HepG2 (cell line): ENCODE measurements at regions not wholly inside any gene's neighbourhood (a gene's known extent, or its start where the extent isn't known, plus 50 kb on each side); places are given as distances from the start of the nearest gene placed in this dataset.

Source experiments
- ATAC-seq: fragments of 200-7000 bp; cut with Tn5 transposase; 3 replicates; pipeline ENCODE4 v1.9.1; 2020; ENCODE audit warnings: mild to moderate bottlenecking, moderate library complexity
- BruUV-seq: library from RNA; stranded (reverse); fragments of 400-500 nt; replicated peaks from 2 replicates; lab custom pipeline; 2021; lab: Mats Ljungman, UMichigan
- CTCF ChIA-PET: fragments of 300-600 bp; formaldehyde crosslinking; extraction: SDS; loops from one replicate; lab custom pipeline; 2021; ENCODE audit warnings: low total read pairs, inconsistent platforms, low intra/inter-chr PET ratio; lab: Yijun Ruan, JAX
- POLR2A ChIA-PET: fragments of 350-600 bp; sonication (Branson Sonifier 250); formaldehyde crosslinking; loops from one replicate; lab custom pipeline; 2020; ENCODE audit warnings: antibody characterized with exemption, inconsistent platforms; lab: Yijun Ruan, JAX
- DNase-seq: peaks from one replicate; pipeline ENCODE4 v3.0.0-alpha.2; 2015; ENCODE audit warnings: low spot score
- FAIRE-seq: peaks from 3 replicates; lab custom pipeline; 2011; peaks lifted over from hg19 to GRCh38; lab: Jason Lieb, UNC
- H2AFZ ChIP-seq: one replicate; pipeline ENCODE4 v1.6.1; 2011; ENCODE audit warnings: low read length, inconsistent platforms
- H3K27ac ChIP-seq: fragments of 300-600 bp; 3 replicates; pipeline ENCODE4 v1.8.0; 2011; ENCODE audit warnings: mixed run types, mild to moderate bottlenecking, mixed read lengths, low read length, inconsistent platforms; ENCODE audit not compliant: insufficient read depth; ENCODE audit errors: extremely low read length
- H3K27me3 ChIP-seq, 2 experiments: fragments of 200-600 bp in 1 of 2; 2 replicates in 1 of 2; 3 replicates in 1 of 2; pipeline versions ENCODE4 v1.6.0 to v1.8.0; 2011; ENCODE audit warnings: low read length in 2 of 2, mild to moderate bottlenecking in 2 of 2, moderate library complexity in 2 of 2, inconsistent platforms in 1 of 2; ENCODE audit not compliant: insufficient read depth in 2 of 2, control insufficient read depth in 1 of 2
- H3K36me3 ChIP-seq, 2 experiments: fragments of 200-600 bp in 1 of 2; replicated peaks in 1 of 2; 2 replicates in 1 of 2; 3 replicates in 1 of 2; pipeline versions ENCODE4 v1.5.1 to v1.8.0; 2011; ENCODE audit warnings: low read length in 2 of 2, inconsistent platforms in 1 of 2; ENCODE audit not compliant: insufficient read depth in 2 of 2, control insufficient read depth in 1 of 2
- H3K4me1 ChIP-seq: 2 replicates; pipeline ENCODE4 v1.5.1; 2012; ENCODE audit warnings: low read length, inconsistent platforms; ENCODE audit not compliant: insufficient read depth
- H3K4me2 ChIP-seq: 2 replicates; pipeline ENCODE4 v1.6.0; 2011; ENCODE audit warnings: low read depth, low read length, inconsistent platforms
- H3K4me3 ChIP-seq, 3 experiments: fragments of 200-600 bp in 1 of 3; sonication (generic), shearing (Covaris generic) in 1 of 3; replicated peaks in 1 of 3; 2 replicates each; pipeline ENCODE4 v1.5.1; 2011 to 2016; ENCODE audit warnings: low read length in 3 of 3, inconsistent platforms in 2 of 3, low read depth in 2 of 3, mild to moderate bottlenecking in 2 of 3, control low read depth in 1 of 3, mixed read lengths in 1 of 3; ENCODE audit not compliant: insufficient read depth in 1 of 3
- H3K79me2 ChIP-seq: one replicate; pipeline ENCODE4 v1.6.1; 2011; ENCODE audit warnings: low read length, inconsistent platforms; ENCODE audit not compliant: insufficient read depth
- H3K9ac ChIP-seq: 2 replicates; pipeline ENCODE4 v1.6.0; 2011; ENCODE audit warnings: mild to moderate bottlenecking, low read depth, low read length, inconsistent platforms; ENCODE audit not compliant: insufficient read depth
- H3K9me3 ChIP-seq: 2 replicates; pipeline ENCODE4 v1.5.1; 2012; ENCODE audit warnings: mild to moderate bottlenecking, low read length
- H4K20me1 ChIP-seq: 2 replicates; pipeline ENCODE4 v1.6.0; 2011; ENCODE audit warnings: inconsistent platforms, mild to moderate bottlenecking, low read length, moderate library complexity; ENCODE audit not compliant: insufficient read depth
- ARNT2 ChIP-seq: sonication (generic); formaldehyde crosslinking; IDR thresholded peaks from 2 replicates; pipeline ENCODE4 v1.8.0; 2022; ENCODE audit warnings: mild to moderate bottlenecking, low read depth, missing genetic modification reagents, moderate library complexity
- GATA4 ChIP-seq: sonication (generic); IDR thresholded peaks from 2 replicates; pipeline ENCODE4 v1.6.1; 2016; ENCODE audit warnings: antibody characterized with exemption, low read depth, borderline replicate concordance
- GMEB1 ChIP-seq: sonication (generic); formaldehyde crosslinking; IDR thresholded peaks from 2 replicates; pipeline ENCODE4 v1.5.1; 2020; ENCODE audit warnings: missing genetic modification reagents, mild to moderate bottlenecking, borderline replicate concordance
- PHB2 ChIP-seq: fragments of 450-650 bp; IDR thresholded peaks from 2 replicates; pipeline ENCODE4 v1.6.1; 2018; ENCODE audit not compliant: partially characterized antibody
- SMARCE1 ChIP-seq: fragments of 450-650 bp; IDR thresholded peaks from 2 replicates; pipeline ENCODE4 v1.6.1; 2017; ENCODE audit warnings: borderline replicate concordance
- SNAPC2 ChIP-seq: sonication (generic); formaldehyde crosslinking; IDR thresholded peaks from 2 replicates; pipeline ENCODE4 v1.8.1; 2022; ENCODE audit warnings: mild to moderate bottlenecking, missing genetic modification reagents
- SOX5 ChIP-seq: IDR thresholded peaks from 2 replicates; pipeline ENCODE4 v1.6.1; 2016; ENCODE audit warnings: borderline replicate concordance
- TFDP1 ChIP-seq: IDR thresholded peaks from 2 replicates; pipeline ENCODE4 v1.6.1; 2016; ENCODE audit warnings: missing compliant biosample characterization, missing genetic modification reagents, borderline replicate concordance
- U2AF1 ChIP-seq: fragments of 200-400 bp; formaldehyde crosslinking; optimal IDR thresholded peaks from 2 replicates; pipeline ENCODE3; 2017; ENCODE audit warnings: mild to moderate bottlenecking, low read depth, low read length
- ZNF256 ChIP-seq: sonication (generic); formaldehyde crosslinking; conservative IDR thresholded peaks from 2 replicates; pipeline ENCODE4 v1.4.0; 2020; ENCODE audit warnings: missing genetic modification reagents
- ZNF260 ChIP-seq: sonication (generic); formaldehyde crosslinking; IDR thresholded peaks from 2 replicates; pipeline ENCODE4 v1.4.0; 2020; ENCODE audit warnings: missing genetic modification reagents, low read depth, mild to moderate bottlenecking, borderline replicate concordance
- ZNF34 ChIP-seq: sonication (generic); formaldehyde crosslinking; IDR thresholded peaks from 2 replicates; pipeline ENCODE4 v1.4.0; 2020; ENCODE audit warnings: mild to moderate bottlenecking, missing genetic modification reagents, borderline replicate concordance
- ZNF652 ChIP-seq: IDR thresholded peaks from 2 replicates; pipeline ENCODE4 v1.6.1; 2016; ENCODE audit warnings: low read depth, borderline replicate concordance
- ZNF781 ChIP-seq: sonication (generic); formaldehyde crosslinking; IDR thresholded peaks from 2 replicates; pipeline ENCODE4 v1.5.1; 2020; ENCODE audit warnings: borderline replicate concordance, mild to moderate bottlenecking, missing genetic modification reagents; ENCODE audit errors: not compliant biosample characterization
- WGBS: methylation state at CpG from one replicate; pipeline ENCODE4 v1.1.6; 2017; ENCODE audit warnings: low lambda C conversion rate; 5-methylcytosine and 5-hydroxymethylcytosine counted together
- in situ Hi-C: cut with HindIII; loops from 2 replicates; pipeline ENCODE4 v1.10.0; 2017; ENCODE audit warnings: low pct_unique_long_range_greater_than_20kb; ENCODE audit not compliant: extremely low pct_ligation_motif_present
- intact Hi-C: fragments of 100-400 bp; cut with micrococcal nuclease; formaldehyde crosslinking; loops from one replicate; pipeline ENCODE4 v1.10.0; 2022; ENCODE audit not compliant: unreplicated experiment
- TF ChIP-seq, protein P1 (sequence below): sonication (generic); formaldehyde crosslinking; conservative IDR thresholded peaks from 2 replicates; pipeline ENCODE4 v1.8.0; 2022; ENCODE audit warnings: missing genetic modification reagents
- TF ChIP-seq, protein P2 (sequence below): sonication (generic); formaldehyde crosslinking; IDR thresholded peaks from 2 replicates; pipeline ENCODE4 v1.5.0; 2020; ENCODE audit warnings: missing genetic modification reagents

- TF ChIP-seq, protein P1, sequence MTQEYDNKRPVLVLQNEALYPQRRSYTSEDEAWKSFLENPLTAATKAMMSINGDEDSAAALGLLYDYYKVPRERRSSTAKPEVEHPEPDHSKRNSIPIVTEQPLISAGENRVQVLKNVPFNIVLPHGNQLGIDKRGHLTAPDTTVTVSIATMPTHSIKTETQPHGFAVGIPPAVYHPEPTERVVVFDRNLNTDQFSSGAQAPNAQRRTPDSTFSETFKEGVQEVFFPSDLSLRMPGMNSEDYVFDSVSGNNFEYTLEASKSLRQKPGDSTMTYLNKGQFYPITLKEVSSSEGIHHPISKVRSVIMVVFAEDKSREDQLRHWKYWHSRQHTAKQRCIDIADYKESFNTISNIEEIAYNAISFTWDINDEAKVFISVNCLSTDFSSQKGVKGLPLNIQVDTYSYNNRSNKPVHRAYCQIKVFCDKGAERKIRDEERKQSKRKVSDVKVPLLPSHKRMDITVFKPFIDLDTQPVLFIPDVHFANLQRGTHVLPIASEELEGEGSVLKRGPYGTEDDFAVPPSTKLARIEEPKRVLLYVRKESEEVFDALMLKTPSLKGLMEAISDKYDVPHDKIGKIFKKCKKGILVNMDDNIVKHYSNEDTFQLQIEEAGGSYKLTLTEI = no peak
- TF ChIP-seq SMARCE1 (no peak), SOX5 (no peak), ZNF256 (no peak), GATA4 (no peak), SNAPC2 (CRISPR knock-in tag) (no peak), GMEB1 (CRISPR knock-in tag) (no peak), PHB2 (no peak), U2AF1 (no peak), ZNF781 (CRISPR knock-in tag) (no peak)
- TF ChIP-seq, all 625 proteins: peak for 0
These were observed 228.3 kb upstream of the WSB1 start (continued) for GRCh38 chr17:27065588-27065987.

GRCh38 chr17:27066315-27066714 lies 227.6 kb upstream of the WSB1 start:
- WGBS = 2% methylated on average over 2 of the region's 2 CpGs
- BruUV-seq = no TSS peak
- no peak for FAIRE-seq

More at GRCh38 chr17:27066315-27066714, 227.6 kb upstream of the WSB1 start:
- CTCF ChIA-PET = no interaction called here
- no peak overlapping the region for H3K4me3 ChIP-seq
- no peak overlapping the region for H3K27ac ChIP-seq
- H3K9me3 ChIP-seq = no peaks in the 10 kb centered on the region
- no peak overlapping the region for H3K4me2 ChIP-seq
- intact Hi-C loops = no loop called here
- no peak for TF ChIP-seq ARNT2 (CRISPR knock-in tag)
- TF ChIP-seq ZNF34 = no peak
- TF ChIP-seq, protein P2, sequence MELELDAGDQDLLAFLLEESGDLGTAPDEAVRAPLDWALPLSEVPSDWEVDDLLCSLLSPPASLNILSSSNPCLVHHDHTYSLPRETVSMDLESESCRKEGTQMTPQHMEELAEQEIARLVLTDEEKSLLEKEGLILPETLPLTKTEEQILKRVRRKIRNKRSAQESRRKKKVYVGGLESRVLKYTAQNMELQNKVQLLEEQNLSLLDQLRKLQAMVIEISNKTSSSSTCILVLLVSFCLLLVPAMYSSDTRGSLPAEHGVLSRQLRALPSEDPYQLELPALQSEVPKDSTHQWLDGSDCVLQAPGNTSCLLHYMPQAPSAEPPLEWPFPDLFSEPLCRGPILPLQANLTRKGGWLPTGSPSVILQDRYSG (CRISPR knock-in tag) = no peak
- TF ChIP-seq ZNF260 = no peak
- no peak for TF ChIP-seq TFDP1 (CRISPR knock-in tag)
- TF ChIP-seq ZNF652 = no peak
- no peak overlapping the region for H3K9ac ChIP-seq
- no peaks in the 10 kb centered on the region for H3K27me3 ChIP-seq
- H4K20me1 ChIP-seq = no peaks in the 10 kb centered on the region
- no peak overlapping the region for H2AFZ ChIP-seq
- no peak for DNase-seq
- POLR2A ChIA-PET = no interaction called here
- H3K4me1 ChIP-seq = no peaks in the 10 kb centered on the region
- ATAC-seq = no peak
- H3K36me3 ChIP-seq = no peaks in the 10 kb centered on the region
- H3K79me2 ChIP-seq = no peaks in the 10 kb centered on the region
- in situ Hi-C loops = no loop called here
